ENCODE measurements at regions not wholly inside any gene's neighbourhood (a gene's known extent, or its start where the extent isn't known, plus 50 kb on each side); places are given as distances from the start of the nearest gene placed in this dataset.

- BruUV-seq (replicated peaks): no TSS peak
- H3K4me1 ChIP-seq: peaks cover 25% of the 10 kb centered on the region
- ChIA-PET CTCF (no interaction called here), POLR2A (no interaction called here)
- peaks cover 8% of the 10 kb centered on the region for H3K9me3 Mint-ChIP-seq (ENCODE audit: unreplicated experiment)
- no peak for TF ChIP-seq CTCF (IDR thresholded peaks at IDR 0.05; ENCODE audit: insufficient read depth in 1 of 2, low read depth in 1 of 2, low read length in 1 of 2, severe bottlenecking in 1 of 2, unreplicated experiment in 1 of 2)
- H3K9me3 ChIP-seq: peaks cover 2% of the 10 kb centered on the region; the same call in 1 of the 2 replicates
- intact Hi-C loops (cut with micrococcal nuclease; ENCODE audit: unreplicated experiment): no loop called here
- H3K4me1 Mint-ChIP-seq (ENCODE audit: low read depth, unreplicated experiment): no peaks in the 10 kb centered on the region
- no peaks in the 10 kb centered on the region for H3K27me3 ChIP-seq (replicated peaks; ENCODE audit: control insufficient read depth, insufficient read depth, low read length)
- no peak for DNase-seq
- H3K4me3 ChIP-seq (ENCODE audit: low read depth, low read length): no peak overlapping the region
- H3K36me3 ChIP-seq (ENCODE audit: control insufficient read depth, insufficient read depth, low read length): no peaks in the 10 kb centered on the region
- no peak overlapping the region for H3K4me3 Mint-ChIP-seq (ENCODE audit: unreplicated experiment)
- no peak overlapping the region for H3K27ac Mint-ChIP-seq (ENCODE audit: unreplicated experiment)
- no peaks in the 10 kb centered on the region for H3K36me3 Mint-ChIP-seq (ENCODE audit: insufficient read depth, unreplicated experiment)
- H3K27me3 Mint-ChIP-seq (ENCODE audit: insufficient read depth, unreplicated experiment): no peaks in the 10 kb centered on the region
Observed at GRCh38 chr4:33072298-33073089, 2352.3 kb downstream of the PCDH7 start.

GRCh38 chr4:33073811-33074210, 2353.6 kb downstream of the PCDH7 start:
- no peak for TF ChIP-seq CTCF (IDR thresholded peaks at IDR 0.05; ENCODE audit: insufficient read depth in 1 of 2, low read depth in 1 of 2, low read length in 1 of 2, severe bottlenecking in 1 of 2, unreplicated experiment in 1 of 2)
- POLR2A ChIA-PET: no interaction called here
- H3K9me3 ChIP-seq: no peaks in the 10 kb centered on the region; the same call in 1 of the 2 replicates
- DNase-seq: peak in 1 of 2 experiments; percentile 1
- H3K4me3 ChIP-seq (ENCODE audit: low read depth, low read length): no peak overlapping the region
- H3K4me1 Mint-ChIP-seq (ENCODE audit: low read depth, unreplicated experiment): no peaks in the 10 kb centered on the region
- BruUV-seq (replicated peaks): no TSS peak
- no peaks in the 10 kb centered on the region for H3K27me3 ChIP-seq (replicated peaks; ENCODE audit: control insufficient read depth, insufficient read depth, low read length)
- H3K4me1 ChIP-seq: peaks cover 25% of the 10 kb centered on the region
- intact Hi-C loops (cut with micrococcal nuclease; ENCODE audit: unreplicated experiment): no loop called here
- CTCF ChIA-PET: no interaction called here
- no peaks in the 10 kb centered on the region for H3K27me3 Mint-ChIP-seq (ENCODE audit: insufficient read depth, unreplicated experiment)
- H3K27ac Mint-ChIP-seq (ENCODE audit: unreplicated experiment): no peak overlapping the region
- no peaks in the 10 kb centered on the region for H3K36me3 ChIP-seq (ENCODE audit: control insufficient read depth, insufficient read depth, low read length)
- H3K9me3 Mint-ChIP-seq (ENCODE audit: unreplicated experiment): peaks cover 8% of the 10 kb centered on the region
- no peak overlapping the region for H3K4me3 Mint-ChIP-seq (ENCODE audit: unreplicated experiment)
- no peaks in the 10 kb centered on the region for H3K36me3 Mint-ChIP-seq (ENCODE audit: insufficient read depth, unreplicated experiment)

GRCh38 chr4:33078145-33078544, 2358.0 kb downstream of the PCDH7 start:
- intact Hi-C loops (cut with micrococcal nuclease; ENCODE audit: unreplicated experiment): no loop called here
- no peak for TF ChIP-seq CTCF (IDR thresholded peaks at IDR 0.05; ENCODE audit: insufficient read depth in 1 of 2, low read depth in 1 of 2, low read length in 1 of 2, severe bottlenecking in 1 of 2, unreplicated experiment in 1 of 2)
- no peaks in the 10 kb centered on the region for H3K27me3 ChIP-seq (replicated peaks; ENCODE audit: control insufficient read depth, insufficient read depth, low read length)
- Mint-ChIP-seq H3K36me3 (ENCODE audit: insufficient read depth, unreplicated experiment) (no peaks in the 10 kb centered on the region), H3K4me3 (ENCODE audit: unreplicated experiment) (no peak overlapping the region), H3K27me3 (ENCODE audit: insufficient read depth, unreplicated experiment) (no peaks in the 10 kb centered on the region), H3K9me3 (ENCODE audit: unreplicated experiment) (no peaks in the 10 kb centered on the region), H3K4me1 (ENCODE audit: low read depth, unreplicated experiment) (no peaks in the 10 kb centered on the region), H3K27ac (ENCODE audit: unreplicated experiment) (no peak overlapping the region)
- BruUV-seq (replicated peaks): no TSS peak
- CTCF ChIA-PET: no interaction called here
- no peak overlapping the region for H3K4me3 ChIP-seq (ENCODE audit: low read depth, low read length)
- no peaks in the 10 kb centered on the region for H3K36me3 ChIP-seq (ENCODE audit: control insufficient read depth, insufficient read depth, low read length)
- no peak for DNase-seq
- POLR2A ChIA-PET: no interaction called here
- no peaks in the 10 kb centered on the region for H3K9me3 ChIP-seq
- H3K4me1 ChIP-seq: peaks cover 17% of the 10 kb centered on the region

Measured in Caco-2 (cell line).